ENCODE measurements at regions not wholly inside any gene's neighbourhood (a gene's known extent, or its start where the extent isn't known, plus 50 kb on each side); places are given as distances from the start of the nearest gene placed in this dataset.

GRCh38 chr12:125530876-125531275 lies 465.6 kb downstream of the AACS start:
- FAIRE-seq (no peak), DNase-seq (ENCODE audit: low read depth in 1 of 2, low spot score in 2 of 2) (no peak)
- no peak overlapping the region for H3K4ac ChIP-seq (replicated peaks; ENCODE audit: insufficient read length, low read depth, low read length)
- 93% methylated on average over 5 of the region's 5 CpGs; no CpG with 5 or more reads in 1 of the 2 experiments for WGBS, 2 experiments (ENCODE audit: extremely low coverage in 1 of 2, insufficient coverage in 1 of 2, insufficient read length in 1 of 2, insufficient replicate concordance in 2 of 2, low coverage in 1 of 2, low lambda C conversion rate in 2 of 2, missing lambda C conversion rate in 1 of 2)
- H3K9me3 ChIP-seq (ENCODE audit: insufficient read depth in 2 of 2, low read depth in 1 of 2, low read length in 1 of 2) = no peaks in the 10 kb centered on the region
- H3K4me2 ChIP-seq (ENCODE audit: insufficient read depth in 1 of 2, low read depth in 2 of 2, low read length in 2 of 2) = no peak overlapping the region
- H2AK5ac ChIP-seq (ENCODE audit: low read depth, low read length) = no peak overlapping the region
- no peaks in the 10 kb centered on the region for H3K79me2 ChIP-seq (ENCODE audit: control insufficient read depth in 1 of 2, insufficient read depth in 2 of 2, low read length in 2 of 2)
- H2AFZ ChIP-seq (ENCODE audit: low read length) = no peak overlapping the region
- no peak overlapping the region for H2BK120ac ChIP-seq (replicated peaks; ENCODE audit: low read depth, low read length)
- H2BK15ac ChIP-seq (ENCODE audit: low read length) = no peak overlapping the region
- no peak overlapping the region for H3K23ac ChIP-seq (ENCODE audit: insufficient read length)
- H4K20me1 ChIP-seq (replicated peaks in 1 of 2; ENCODE audit: control insufficient read depth in 1 of 2, insufficient read depth in 2 of 2, low read length in 2 of 2) = peaks cover 0 to 2% of the 10 kb centered on the region in 2 experiments
- no peaks in the 10 kb centered on the region; a peak in 1 of 8 replicates for H3K36me3 ChIP-seq (ENCODE audit: control insufficient read depth in 2 of 4, insufficient read depth in 4 of 4, low read length in 3 of 4)
- no peak overlapping the region for H2BK5ac ChIP-seq (ENCODE audit: low read depth, low read length)
- H3K23me2 ChIP-seq (ENCODE audit: low read depth, low read length) = peaks cover 11% of the 10 kb centered on the region; the same call in 1 of the 2 replicates
- H4K8ac ChIP-seq (ENCODE audit: extremely low read depth, insufficient read depth, low read length) = no peak overlapping the region
- no peak overlapping the region for H3K4me3 ChIP-seq (ENCODE audit: extremely low read depth in 1 of 4, insufficient read depth in 2 of 4, low read depth in 3 of 4, low read length in 4 of 4)
- H4K5ac ChIP-seq (ENCODE audit: insufficient read length, low read depth, low read length) = no peak overlapping the region
- H4K91ac ChIP-seq (replicated peaks; ENCODE audit: insufficient read length, low read length) = no peak overlapping the region
- H2BK20ac ChIP-seq (ENCODE audit: low read length) = no peak overlapping the region
- no peaks in the 10 kb centered on the region for H3K27me3 ChIP-seq (replicated peaks in 1 of 4; ENCODE audit: control insufficient read depth in 3 of 4, extremely low read depth in 1 of 4, insufficient read depth in 3 of 4, low read length in 3 of 4)
- peaks cover 0 to 2% (median 1%) of the 10 kb centered on the region in 4 experiments; a peak in 2 of 7 replicates for H3K4me1 ChIP-seq (replicated peaks in 1 of 4; ENCODE audit: control insufficient read depth in 3 of 4, insufficient read depth in 4 of 4, low read length in 3 of 4)
- H3K9ac ChIP-seq (replicated peaks in 1 of 4; ENCODE audit: extremely low read depth in 1 of 4, low read depth in 3 of 4, low read length in 3 of 4) = no peak overlapping the region
- ChIA-PET POLR2A (ENCODE audit: partially characterized antibody) (no interaction called here), CTCF (ENCODE audit: partially characterized antibody) (interaction anchor here (0.5 to 3.7 kb wide), 9 partner anchors 10 to 710 kb away, joined by 3 to 18 read pairs (median 4); no protein-coding TSS in a partner anchor)
- H3K56ac ChIP-seq (replicated peaks; ENCODE audit: insufficient read length, low read depth, low read length) = no peak overlapping the region
- no peak overlapping the region for H3K27ac ChIP-seq (ENCODE audit: low read depth, low read length)
- no peaks in the 10 kb centered on the region; the same call in 1 of the 2 replicates for H3K79me1 ChIP-seq (ENCODE audit: low read depth, low read length)
- H3K14ac ChIP-seq (ENCODE audit: insufficient read length) = no peak overlapping the region
- H2BK12ac ChIP-seq (ENCODE audit: low read depth, low read length) = no peak overlapping the region
- no peak overlapping the region for H3K18ac ChIP-seq (ENCODE audit: extremely low read depth, low read length)
- TF ChIP-seq GABPA (IDR thresholded peaks at IDR 0.05; ENCODE audit: borderline replicate concordance, insufficient read depth, low read length) (no peak), CEBPB (IDR thresholded peaks at IDR 0.05; ENCODE audit: low read depth, low read length) (no peak), SP1 (IDR thresholded peaks at IDR 0.05; ENCODE audit: low read depth, low read length) (no peak), POLR2AphosphoS5 (IDR thresholded peaks at IDR 0.05; ENCODE audit: low read depth, low read length) (no peak), NANOG (IDR thresholded peaks at IDR 0.05; ENCODE audit: insufficient read depth, low read depth, low read length, poor library complexity, severe bottlenecking) (no peak), SUZ12 (IDR thresholded peaks at IDR 0.05; ENCODE audit: low read length) (no peak), BACH1 (IDR thresholded peaks at IDR 0.05; ENCODE audit: low read length) (no peak), CTBP2 (IDR thresholded peaks at IDR 0.05; ENCODE audit: borderline replicate concordance, insufficient read depth, insufficient read length, low read length) (no peak), JUN (IDR thresholded peaks at IDR 0.05; ENCODE audit: low read depth, low read length) (no peak)
- TF ChIP-seq, protein P1, sequence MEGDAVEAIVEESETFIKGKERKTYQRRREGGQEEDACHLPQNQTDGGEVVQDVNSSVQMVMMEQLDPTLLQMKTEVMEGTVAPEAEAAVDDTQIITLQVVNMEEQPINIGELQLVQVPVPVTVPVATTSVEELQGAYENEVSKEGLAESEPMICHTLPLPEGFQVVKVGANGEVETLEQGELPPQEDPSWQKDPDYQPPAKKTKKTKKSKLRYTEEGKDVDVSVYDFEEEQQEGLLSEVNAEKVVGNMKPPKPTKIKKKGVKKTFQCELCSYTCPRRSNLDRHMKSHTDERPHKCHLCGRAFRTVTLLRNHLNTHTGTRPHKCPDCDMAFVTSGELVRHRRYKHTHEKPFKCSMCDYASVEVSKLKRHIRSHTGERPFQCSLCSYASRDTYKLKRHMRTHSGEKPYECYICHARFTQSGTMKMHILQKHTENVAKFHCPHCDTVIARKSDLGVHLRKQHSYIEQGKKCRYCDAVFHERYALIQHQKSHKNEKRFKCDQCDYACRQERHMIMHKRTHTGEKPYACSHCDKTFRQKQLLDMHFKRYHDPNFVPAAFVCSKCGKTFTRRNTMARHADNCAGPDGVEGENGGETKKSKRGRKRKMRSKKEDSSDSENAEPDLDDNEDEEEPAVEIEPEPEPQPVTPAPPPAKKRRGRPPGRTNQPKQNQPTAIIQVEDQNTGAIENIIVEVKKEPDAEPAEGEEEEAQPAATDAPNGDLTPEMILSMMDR (IDR thresholded peaks at IDR 0.05; ENCODE audit: control extremely low read depth in 1 of 3, insufficient read depth in 1 of 3, low read depth in 1 of 3, low read length in 3 of 3) = no peak
